HepG2 (cell line): ENCODE measurements at regions not wholly inside any gene's neighbourhood (a gene's known extent, or its start where the extent isn't known, plus 50 kb on each side); places are given as distances from the start of the nearest gene placed in this dataset.

ENCODE experiments used
- ATAC-seq: fragments of 200-7000 bp; cut with Tn5 transposase; 3 replicates; pipeline ENCODE4 v1.9.1; 2020; ENCODE audit warnings: mild to moderate bottlenecking, moderate library complexity
- BruUV-seq: library from RNA; stranded (reverse); fragments of 400-500 nt; replicated peaks from 2 replicates; lab custom pipeline; 2021; lab: Mats Ljungman, UMichigan
- CTCF ChIA-PET: fragments of 300-600 bp; formaldehyde crosslinking; extraction: SDS; loops from one replicate; lab custom pipeline; 2021; ENCODE audit warnings: low total read pairs, inconsistent platforms, low intra/inter-chr PET ratio; lab: Yijun Ruan, JAX
- POLR2A ChIA-PET: fragments of 350-600 bp; sonication (Branson Sonifier 250); formaldehyde crosslinking; loops from one replicate; lab custom pipeline; 2020; ENCODE audit warnings: antibody characterized with exemption, inconsistent platforms; lab: Yijun Ruan, JAX
- DNase-seq: peaks from one replicate; pipeline ENCODE4 v3.0.0-alpha.2; 2015; ENCODE audit warnings: low spot score
- FAIRE-seq: peaks from 3 replicates; lab custom pipeline; 2011; peaks lifted over from hg19 to GRCh38; lab: Jason Lieb, UNC
- H2AFZ ChIP-seq: one replicate; pipeline ENCODE4 v1.6.1; 2011; ENCODE audit warnings: low read length, inconsistent platforms
- H3K27ac ChIP-seq: fragments of 300-600 bp; 3 replicates; pipeline ENCODE4 v1.8.0; 2011; ENCODE audit warnings: mixed run types, mild to moderate bottlenecking, mixed read lengths, low read length, inconsistent platforms; ENCODE audit not compliant: insufficient read depth; ENCODE audit errors: extremely low read length
- H3K27me3 ChIP-seq, 2 experiments: fragments of 200-600 bp in 1 of 2; 2 replicates in 1 of 2; 3 replicates in 1 of 2; pipeline versions ENCODE4 v1.6.0 to v1.8.0; 2011; ENCODE audit warnings: low read length in 2 of 2, mild to moderate bottlenecking in 2 of 2, moderate library complexity in 2 of 2, inconsistent platforms in 1 of 2; ENCODE audit not compliant: insufficient read depth in 2 of 2, control insufficient read depth in 1 of 2
- H3K36me3 ChIP-seq, 2 experiments: fragments of 200-600 bp in 1 of 2; replicated peaks in 1 of 2; 2 replicates in 1 of 2; 3 replicates in 1 of 2; pipeline versions ENCODE4 v1.5.1 to v1.8.0; 2011; ENCODE audit warnings: low read length in 2 of 2, inconsistent platforms in 1 of 2; ENCODE audit not compliant: insufficient read depth in 2 of 2, control insufficient read depth in 1 of 2
- H3K4me1 ChIP-seq: 2 replicates; pipeline ENCODE4 v1.5.1; 2012; ENCODE audit warnings: low read length, inconsistent platforms; ENCODE audit not compliant: insufficient read depth
- H3K4me2 ChIP-seq: 2 replicates; pipeline ENCODE4 v1.6.0; 2011; ENCODE audit warnings: low read depth, low read length, inconsistent platforms
- H3K4me3 ChIP-seq, 3 experiments: fragments of 200-600 bp in 1 of 3; sonication (generic), shearing (Covaris generic) in 1 of 3; replicated peaks in 1 of 3; 2 replicates each; pipeline ENCODE4 v1.5.1; 2011 to 2016; ENCODE audit warnings: low read length in 3 of 3, inconsistent platforms in 2 of 3, low read depth in 2 of 3, mild to moderate bottlenecking in 2 of 3, control low read depth in 1 of 3, mixed read lengths in 1 of 3; ENCODE audit not compliant: insufficient read depth in 1 of 3
- H3K79me2 ChIP-seq: one replicate; pipeline ENCODE4 v1.6.1; 2011; ENCODE audit warnings: low read length, inconsistent platforms; ENCODE audit not compliant: insufficient read depth
- H3K9ac ChIP-seq: 2 replicates; pipeline ENCODE4 v1.6.0; 2011; ENCODE audit warnings: mild to moderate bottlenecking, low read depth, low read length, inconsistent platforms; ENCODE audit not compliant: insufficient read depth
- H3K9me3 ChIP-seq: 2 replicates; pipeline ENCODE4 v1.5.1; 2012; ENCODE audit warnings: mild to moderate bottlenecking, low read length
- H4K20me1 ChIP-seq: 2 replicates; pipeline ENCODE4 v1.6.0; 2011; ENCODE audit warnings: inconsistent platforms, mild to moderate bottlenecking, low read length, moderate library complexity; ENCODE audit not compliant: insufficient read depth
- ARHGAP35 ChIP-seq: sonication (generic); formaldehyde crosslinking; IDR thresholded peaks from 2 replicates; pipeline ENCODE4 v1.9.0; 2022; ENCODE audit warnings: mild to moderate bottlenecking, inconsistent platforms, moderate library complexity, missing genetic modification reagents, borderline replicate concordance
- ARNT ChIP-seq: fragments of 450-650 bp; IDR thresholded peaks from 2 replicates; pipeline ENCODE4 v1.6.1; 2017
- ATF7-NPFF ChIP-seq: sonication (generic); formaldehyde crosslinking; IDR thresholded peaks from 2 replicates; pipeline ENCODE4 v1.8.1; 2023; ENCODE audit warnings: mild to moderate bottlenecking, low read depth, missing genetic modification reagents, moderate library complexity
- BATF2 ChIP-seq: sonication (generic); formaldehyde crosslinking; IDR thresholded peaks from 2 replicates; pipeline ENCODE4 v1.8.0; 2022; ENCODE audit warnings: mild to moderate bottlenecking, missing genetic modification reagents, moderate library complexity
- ELF3 ChIP-seq: IDR thresholded peaks from 2 replicates; pipeline ENCODE4 v1.6.1; 2016; ENCODE audit warnings: missing genetic modification reagents, missing compliant biosample characterization
- MIER3 ChIP-seq: IDR thresholded peaks from 2 replicates; pipeline ENCODE4 v1.6.1; 2016; ENCODE audit warnings: missing compliant biosample characterization, borderline replicate concordance
- MYNN ChIP-seq: sonication (generic); formaldehyde crosslinking; IDR thresholded peaks from 2 replicates; pipeline ENCODE4 v1.4.0; 2020; ENCODE audit warnings: mild to moderate bottlenecking, low read depth, missing genetic modification reagents
- NKX3-1 ChIP-seq: sonication (generic); formaldehyde crosslinking; IDR thresholded peaks from 2 replicates; pipeline ENCODE4 v1.5.0; 2020; ENCODE audit warnings: missing genetic modification reagents
- RORA ChIP-seq: sonication (generic); formaldehyde crosslinking; IDR thresholded peaks from 2 replicates; pipeline ENCODE4 v1.5.0; 2020; ENCODE audit warnings: mild to moderate bottlenecking, missing genetic modification reagents, moderate library complexity
- TCF7 ChIP-seq: sonication (generic); IDR thresholded peaks from 2 replicates; pipeline ENCODE4 v1.6.1; 2016; ENCODE audit warnings: antibody characterized with exemption, low read depth
- WIZ ChIP-seq: sonication (generic); formaldehyde crosslinking; IDR thresholded peaks from 2 replicates; pipeline ENCODE4 v1.5.1; 2020; ENCODE audit warnings: mild to moderate bottlenecking, missing genetic modification reagents
- ZBTB44 ChIP-seq: sonication (generic); formaldehyde crosslinking; IDR thresholded peaks from 2 replicates; pipeline ENCODE4 v1.4.0; 2020; ENCODE audit warnings: missing genetic modification reagents
- ZFX ChIP-seq: sonication (generic); formaldehyde crosslinking; IDR thresholded peaks from 2 replicates; pipeline ENCODE4 v1.4.0; 2020; ENCODE audit warnings: mild to moderate bottlenecking, low read depth, missing genetic modification reagents, moderate library complexity
- ZFY ChIP-seq: sonication (generic); formaldehyde crosslinking; IDR thresholded peaks from 2 replicates; pipeline ENCODE4 v1.4.0; 2020; ENCODE audit warnings: missing genetic modification reagents
- ZNF251 ChIP-seq: sonication (generic); formaldehyde crosslinking; IDR thresholded peaks from 2 replicates; pipeline ENCODE4 v1.9.0; 2021; ENCODE audit warnings: mild to moderate bottlenecking, missing genetic modification reagents
- ZNF260 ChIP-seq: sonication (generic); formaldehyde crosslinking; IDR thresholded peaks from 2 replicates; pipeline ENCODE4 v1.4.0; 2020; ENCODE audit warnings: missing genetic modification reagents, low read depth, mild to moderate bottlenecking, borderline replicate concordance
- ZNF431 ChIP-seq: sonication (generic); formaldehyde crosslinking; IDR thresholded peaks from 2 replicates; pipeline ENCODE4 v1.9.0; 2022; ENCODE audit warnings: missing genetic modification reagents, low read depth, mild to moderate bottlenecking, borderline replicate concordance
- in situ Hi-C: cut with HindIII; loops from 2 replicates; pipeline ENCODE4 v1.10.0; 2017; ENCODE audit warnings: low pct_unique_long_range_greater_than_20kb; ENCODE audit not compliant: extremely low pct_ligation_motif_present
- intact Hi-C: fragments of 100-400 bp; cut with micrococcal nuclease; formaldehyde crosslinking; loops from one replicate; pipeline ENCODE4 v1.10.0; 2022; ENCODE audit not compliant: unreplicated experiment
- TF ChIP-seq, protein P1 (sequence below): sonication (generic); formaldehyde crosslinking; IDR thresholded peaks from 2 replicates; pipeline ENCODE4 v1.5.1; 2020; ENCODE audit warnings: missing genetic modification reagents, mild to moderate bottlenecking, borderline replicate concordance
- TF ChIP-seq, protein P2 (sequence below): sonication (generic); formaldehyde crosslinking; IDR thresholded peaks from 2 replicates; pipeline ENCODE4 v1.8.0; 2022; ENCODE audit warnings: mild to moderate bottlenecking, missing genetic modification reagents, borderline replicate concordance

GRCh38 chr11:29127461-29127860 is 889.4 kb downstream of the KCNA4 start:
- Histone ChIP-seq H3K4me1 (no peaks in the 10 kb centered on the region), H3K27ac (no peak overlapping the region), H3K9ac (no peak overlapping the region), H3K79me2 (no peaks in the 10 kb centered on the region), H2AFZ (no peak overlapping the region), H3K36me3 (no peaks in the 10 kb centered on the region), H3K4me2 (no peak overlapping the region), H4K20me1 (no peaks in the 10 kb centered on the region), H3K27me3 (no peaks in the 10 kb centered on the region), H3K9me3 (no peaks in the 10 kb centered on the region), H3K4me3 (no peak overlapping the region)
- no peak for TF ChIP-seq ZFX
- TF ChIP-seq MYNN = no peak
- no peak for TF ChIP-seq ATF7-NPFF (CRISPR knock-in tag)
- no peak for TF ChIP-seq MIER3
- no peak for TF ChIP-seq ARHGAP35
- no peak for TF ChIP-seq ARNT
- no peak for TF ChIP-seq ZFY (CRISPR knock-in tag)
- no peak for TF ChIP-seq ELF3 (CRISPR knock-in tag)
- TF ChIP-seq NKX3-1 (CRISPR knock-in tag) = no peak
- TF ChIP-seq ZBTB44 (CRISPR knock-in tag) = no peak
- TF ChIP-seq, protein P1, sequence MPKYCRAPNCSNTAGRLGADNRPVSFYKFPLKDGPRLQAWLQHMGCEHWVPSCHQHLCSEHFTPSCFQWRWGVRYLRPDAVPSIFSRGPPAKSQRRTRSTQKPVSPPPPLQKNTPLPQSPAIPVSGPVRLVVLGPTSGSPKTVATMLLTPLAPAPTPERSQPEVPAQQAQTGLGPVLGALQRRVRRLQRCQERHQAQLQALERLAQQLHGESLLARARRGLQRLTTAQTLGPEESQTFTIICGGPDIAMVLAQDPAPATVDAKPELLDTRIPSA (CRISPR knock-in tag) = no peak
- TF ChIP-seq ZNF431 (CRISPR knock-in tag) = no peak
- no peak for TF ChIP-seq RORA (CRISPR knock-in tag)
- TF ChIP-seq TCF7 = no peak
- no peak for TF ChIP-seq WIZ (CRISPR knock-in tag)
- TF ChIP-seq BATF2 (CRISPR knock-in tag) = no peak
- TF ChIP-seq, protein P2, sequence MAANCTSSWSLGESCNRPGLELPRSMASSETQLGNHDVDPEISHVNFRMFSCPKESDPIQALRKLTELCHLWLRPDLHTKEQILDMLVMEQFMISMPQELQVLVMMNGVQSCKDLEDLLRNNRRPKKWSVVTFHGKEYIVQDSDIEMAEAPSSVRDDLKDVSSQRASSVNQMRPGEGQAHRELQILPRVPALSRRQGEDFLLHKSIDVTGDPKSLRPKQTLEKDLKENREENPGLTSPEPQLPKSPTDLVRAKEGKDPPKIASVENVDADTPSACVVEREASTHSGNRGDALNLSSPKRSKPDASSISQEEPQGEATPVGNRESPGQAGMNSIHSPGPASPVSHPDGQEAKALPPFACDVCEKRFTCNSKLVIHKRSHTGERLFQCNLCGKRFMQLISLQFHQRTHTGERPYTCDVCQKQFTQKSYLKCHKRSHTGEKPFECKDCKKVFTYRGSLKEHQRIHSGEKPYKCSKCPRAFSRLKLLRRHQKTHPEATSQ (CRISPR knock-in tag) = no peak
- TF ChIP-seq ZNF251 (CRISPR knock-in tag) = no peak
- no peak for TF ChIP-seq ZNF260 (CRISPR knock-in tag)
- FAIRE-seq = no peak
- CTCF ChIA-PET = no interaction called here
- no TSS peak for BruUV-seq
- intact Hi-C loops = no loop called here
- POLR2A ChIA-PET = no interaction called here
- DNase-seq = no peak
- no peak for ATAC-seq
- in situ Hi-C loops = no loop called here
